ENCODE measurements at regions not wholly inside any gene's neighbourhood (a gene's known extent, or its start where the extent isn't known, plus 50 kb on each side); places are given as distances from the start of the nearest gene placed in this dataset.
A peak's percentile ranks its signal among the peaks of the same experiment; 100 is the strongest.

GRCh38 chr2:161096336-161096735 is 63.9 kb upstream of the TANK start:
- H3K36me3 Mint-ChIP-seq (ENCODE audit: insufficient read depth), result peaks cover 3% of the 10 kb centered on the region
- no peak for DNase-seq (ENCODE audit: low spot score, unreplicated experiment)
- H3K9me3 Mint-ChIP-seq (ENCODE audit: low read depth), result peaks cover 4% of the 10 kb centered on the region
- H3K4me3 Mint-ChIP-seq (ENCODE audit: low read depth), result no peak overlapping the region
- peak overlapping the region; percentile 86 for H3K27ac Mint-ChIP-seq
- TF ChIP-seq CTCF (IDR thresholded peaks at IDR 0.05; ENCODE audit: unreplicated experiment), result no peak
- peaks cover 6% of the 10 kb centered on the region for H3K4me1 Mint-ChIP-seq (ENCODE audit: low read depth)
- H3K27me3 Mint-ChIP-seq, result no peaks in the 10 kb centered on the region

- peaks cover 6% of the 10 kb centered on the region for H3K4me1 Mint-ChIP-seq (ENCODE audit: low read depth)
- TF ChIP-seq CTCF (IDR thresholded peaks at IDR 0.05; ENCODE audit: unreplicated experiment), result no peak
- no peak overlapping the region for H3K27ac Mint-ChIP-seq
- H3K9me3 Mint-ChIP-seq (ENCODE audit: low read depth), result peaks cover 4% of the 10 kb centered on the region
- H3K4me3 Mint-ChIP-seq (ENCODE audit: low read depth), result no peak overlapping the region
- DNase-seq (ENCODE audit: low spot score, unreplicated experiment), result no peak
- no peaks in the 10 kb centered on the region for H3K27me3 Mint-ChIP-seq
- H3K36me3 Mint-ChIP-seq (ENCODE audit: insufficient read depth), result peaks cover 3% of the 10 kb centered on the region
Observed at GRCh38 chr2:161097157-161097556, 63.1 kb upstream of the TANK start.

GRCh38 chr2:161100211-161100895 is 59.9 kb upstream of the TANK start:
- peaks cover 8% of the 10 kb centered on the region for H3K4me1 Mint-ChIP-seq (ENCODE audit: low read depth)
- H3K27ac Mint-ChIP-seq, result no peak overlapping the region
- TF ChIP-seq CTCF (IDR thresholded peaks at IDR 0.05; ENCODE audit: unreplicated experiment), result no peak
- no peaks in the 10 kb centered on the region for H3K27me3 Mint-ChIP-seq
- H3K9me3 Mint-ChIP-seq (ENCODE audit: low read depth), result peaks cover 4% of the 10 kb centered on the region
- H3K4me3 Mint-ChIP-seq (ENCODE audit: low read depth), result no peak overlapping the region
- peaks cover 3% of the 10 kb centered on the region for H3K36me3 Mint-ChIP-seq (ENCODE audit: insufficient read depth)
- DNase-seq (ENCODE audit: low spot score, unreplicated experiment), result no peak

- no peak for DNase-seq (ENCODE audit: low spot score, unreplicated experiment)
- no peaks in the 10 kb centered on the region for H3K27me3 Mint-ChIP-seq
- H3K4me1 Mint-ChIP-seq (ENCODE audit: low read depth), result peaks cover 4% of the 10 kb centered on the region
- H3K36me3 Mint-ChIP-seq (ENCODE audit: insufficient read depth), result peaks cover 3% of the 10 kb centered on the region
- H3K27ac Mint-ChIP-seq, result no peak overlapping the region
- no peak for TF ChIP-seq CTCF (IDR thresholded peaks at IDR 0.05; ENCODE audit: unreplicated experiment)
- H3K4me3 Mint-ChIP-seq (ENCODE audit: low read depth), result no peak overlapping the region
- H3K9me3 Mint-ChIP-seq (ENCODE audit: low read depth), result peaks cover 4% of the 10 kb centered on the region
Observed at GRCh38 chr2:161101406-161101805, 58.8 kb upstream of the TANK start.

DNA sequence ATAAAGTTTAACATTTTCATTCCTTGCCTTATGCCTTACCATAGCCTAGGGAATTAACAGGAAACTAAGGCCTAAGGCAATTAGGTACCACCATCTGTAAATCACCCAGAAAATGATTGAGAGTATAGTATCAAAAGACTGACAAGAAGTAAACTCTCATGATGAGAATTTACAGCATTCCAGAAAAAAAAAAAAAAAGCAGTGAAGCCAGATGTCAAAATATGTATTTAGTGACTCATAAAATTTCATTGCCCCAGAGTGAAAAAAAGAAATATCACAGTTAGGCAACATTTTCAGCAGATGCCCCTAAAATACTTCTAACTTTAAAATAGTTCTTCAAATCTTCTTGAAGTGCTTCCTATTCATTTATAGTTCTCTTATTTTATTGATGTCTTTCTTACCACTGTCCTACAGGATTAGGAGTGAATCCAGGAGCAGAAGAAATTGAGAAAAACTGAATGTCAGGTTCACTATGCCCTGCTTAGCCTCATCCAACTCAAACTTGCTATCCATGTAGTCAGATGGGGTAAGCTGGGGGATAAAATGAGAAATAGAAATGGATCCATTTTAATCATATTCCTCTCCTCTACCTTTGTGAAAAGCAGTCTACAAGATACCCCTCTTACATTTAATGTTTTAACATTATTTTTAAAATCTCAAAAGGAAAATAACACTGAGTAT is 57.3 kb upstream of the TANK start:
- peaks cover 4% of the 10 kb centered on the region for H3K4me1 Mint-ChIP-seq (ENCODE audit: low read depth)
- peaks cover 4% of the 10 kb centered on the region for H3K9me3 Mint-ChIP-seq (ENCODE audit: low read depth)
- H3K27me3 Mint-ChIP-seq, result no peaks in the 10 kb centered on the region
- TF ChIP-seq CTCF (IDR thresholded peaks at IDR 0.05; ENCODE audit: unreplicated experiment), result no peak
- H3K4me3 Mint-ChIP-seq (ENCODE audit: low read depth), result no peak overlapping the region
- peaks cover 3% of the 10 kb centered on the region for H3K36me3 Mint-ChIP-seq (ENCODE audit: insufficient read depth)
- no peak for DNase-seq (ENCODE audit: low spot score, unreplicated experiment)
- H3K27ac Mint-ChIP-seq, result no peak overlapping the region
